CD14-positive monocyte (primary cell): ENCODE measurements at regions not wholly inside any gene's neighbourhood (a gene's known extent, or its start where the extent isn't known, plus 50 kb on each side); places are given as distances from the start of the nearest gene placed in this dataset.

ENCODE experiments used
- DNase-seq, 3 donors: peaks; one replicate each; pipeline ENCODE4 v3.0.0-alpha.2; 2011 to 2022
- H2AFZ ChIP-seq: 2 replicates; pipeline ENCODE4 v1.6.0; 2012; ENCODE audit warnings: mild to moderate bottlenecking, low read depth, low read length, inconsistent platforms; ENCODE audit not compliant: insufficient read depth, poor library complexity, severe bottlenecking
- H3K27ac ChIP-seq, 2 donors: 1 replicate in 1 of 2; 2 replicates in 1 of 2; pipeline ENCODE4 v1.5.1; 2012 to 2013; ENCODE audit warnings: low read length in 2 of 2, control low read depth in 1 of 2, inconsistent platforms in 1 of 2, low read depth in 1 of 2, mild to moderate bottlenecking in 1 of 2
- H3K27me3 ChIP-seq, 2 donors: one replicate each; pipeline versions ENCODE4 v1.6.0 to v1.6.1; 2011 to 2013; ENCODE audit warnings: low read length in 2 of 2; ENCODE audit not compliant: control insufficient read depth in 2 of 2, insufficient read depth in 2 of 2
- H3K36me3 ChIP-seq, 2 donors: replicated peaks in 1 of 2; 1 replicate in 1 of 2; 2 replicates in 1 of 2; pipeline versions ENCODE4 v1.5.1 to v1.6.1; 2012 to 2013; ENCODE audit warnings: low read length in 2 of 2, control low read depth in 1 of 2, inconsistent platforms in 1 of 2, mild to moderate bottlenecking in 1 of 2; ENCODE audit not compliant: insufficient read depth in 2 of 2, control insufficient read depth in 1 of 2
- H3K4me1 ChIP-seq, 2 donors: 1 replicate in 1 of 2; 2 replicates in 1 of 2; pipeline versions ENCODE4 v1.5.1 to v1.6.1; 2012 to 2013; ENCODE audit warnings: low read length in 2 of 2, control low read depth in 1 of 2, inconsistent platforms in 1 of 2, mild to moderate bottlenecking in 1 of 2, moderate library complexity in 1 of 2; ENCODE audit not compliant: insufficient read depth in 2 of 2, control insufficient read depth in 1 of 2
- H3K4me2 ChIP-seq: replicated peaks from 2 replicates; pipeline ENCODE3; 2012; ENCODE audit warnings: low read length, moderate library complexity, mild to moderate bottlenecking; ENCODE audit not compliant: poor library complexity, severe bottlenecking; ENCODE audit errors: extremely low read depth
- H3K4me3 ChIP-seq, 3 experiments: fragments of 200-600 bp in 1 of 3; sonication (generic) in 1 of 3; replicated peaks in 1 of 3; 1 replicate in 2 of 3; 2 replicates in 1 of 3; pipeline ENCODE4 v1.5.1; 2011 to 2013; ENCODE audit warnings: low read length in 3 of 3, mild to moderate bottlenecking in 3 of 3, control low read depth in 2 of 3, low read depth in 2 of 3, inconsistent platforms in 1 of 3, moderate library complexity in 1 of 3
- H3K79me2 ChIP-seq: 2 replicates; pipeline ENCODE4 v1.6.0; 2012; ENCODE audit warnings: mild to moderate bottlenecking, control low read depth, inconsistent platforms, low read length, moderate library complexity; ENCODE audit not compliant: insufficient read depth
- H3K9ac ChIP-seq: 2 replicates; pipeline ENCODE4 v1.6.0; 2017; ENCODE audit warnings: low read length, mild to moderate bottlenecking; ENCODE audit not compliant: insufficient read depth, poor library complexity, severe bottlenecking
- H3K9me3 ChIP-seq, 2 donors: replicated peaks in 1 of 2; 1 replicate in 1 of 2; 2 replicates in 1 of 2; pipeline versions ENCODE4 v1.5.1 to v1.6.1; 2012 to 2013; ENCODE audit warnings: low read length in 2 of 2, control low read depth in 1 of 2; ENCODE audit not compliant: control insufficient read depth in 1 of 2, insufficient read depth in 1 of 2
- H4K20me1 ChIP-seq: 2 replicates; pipeline ENCODE4 v1.6.0; 2012; ENCODE audit warnings: mild to moderate bottlenecking, low read length, control low read depth, moderate library complexity; ENCODE audit not compliant: insufficient read depth
- H3K27ac Mint-ChIP-seq, 7 donors: one replicate each; pipeline ENCODE4 v1.8.0; 2020; ENCODE audit warnings: mild to moderate bottlenecking in 7 of 7, mixed read lengths in 7 of 7, moderate library complexity in 6 of 7, inconsistent platforms in 2 of 7
- H3K27me3 Mint-ChIP-seq, 3 donors: one replicate each; pipeline ENCODE4 v1.8.0; 2021 to 2022; ENCODE audit warnings: low read depth in 3 of 3, mild to moderate bottlenecking in 3 of 3, mixed read lengths in 3 of 3, moderate library complexity in 3 of 3, inconsistent platforms in 1 of 3
- H3K36me3 Mint-ChIP-seq, 2 donors: one replicate each; pipeline ENCODE4 v1.8.0; 2020; ENCODE audit warnings: mixed read lengths in 2 of 2, inconsistent platforms in 1 of 2, mild to moderate bottlenecking in 1 of 2
- H3K4me1 Mint-ChIP-seq: one replicate; pipeline ENCODE4 v1.8.0; 2020; ENCODE audit warnings: mild to moderate bottlenecking, mixed read lengths
- H3K4me3 Mint-ChIP-seq, 2 donors: one replicate each; pipeline ENCODE4 v1.8.0; 2020; ENCODE audit warnings: mild to moderate bottlenecking in 2 of 2, mixed read lengths in 2 of 2, moderate library complexity in 1 of 2
- H3K9me3 Mint-ChIP-seq, 7 donors: one replicate each; pipeline ENCODE4 v1.8.0; 2020 to 2022; ENCODE audit warnings: mixed read lengths in 7 of 7, mild to moderate bottlenecking in 6 of 7, moderate library complexity in 6 of 7, inconsistent platforms in 2 of 7
- WGBS: methylation state at CpG from one replicate; pipeline ENCODE4 v1.1.5; 2013; ENCODE audit warnings: missing lambda C conversion rate; ENCODE audit not compliant: insufficient coverage; 5-methylcytosine and 5-hydroxymethylcytosine counted together
- intact Hi-C, 2 donors: fragments of 100-400 bp; cut with micrococcal nuclease; formaldehyde crosslinking; loops; one replicate each; pipeline versions ENCODE4 v1.15.0 to v1.15.1; 2023
- TF ChIP-seq, protein P1 (sequence below): fragments of 200-600 bp; IDR thresholded peaks from one replicate; pipeline ENCODE4 v1.8.0; 2022; ENCODE audit warnings: antibody characterized with exemption, mild to moderate bottlenecking

- Mint-ChIP-seq H3K27me3 (no peaks in the 10 kb centered on the region), H3K36me3 (no peaks in the 10 kb centered on the region), H3K4me3 (no peak overlapping the region), H3K27ac (no peak overlapping the region), H3K9me3 (peaks cover 0 to 1% (median 0%) of the 10 kb centered on the region in 7 donors), H3K4me1 (no peaks in the 10 kb centered on the region)
- Histone ChIP-seq H3K9me3 (peaks cover 0 to 5% of the 10 kb centered on the region in 2 donors), H3K9ac (no peak overlapping the region), H3K4me1 (no peaks in the 10 kb centered on the region), H3K27ac (no peak overlapping the region), H4K20me1 (no peaks in the 10 kb centered on the region), H2AFZ (no peak overlapping the region), H3K27me3 (no peaks in the 10 kb centered on the region), H3K4me3 (no peak overlapping the region), H3K79me2 (no peaks in the 10 kb centered on the region), H3K4me2 (no peak overlapping the region), H3K36me3 (no peaks in the 10 kb centered on the region)
- no CpG with 5 or more reads among the region's 2 CpGs for WGBS
- TF ChIP-seq, protein P1, sequence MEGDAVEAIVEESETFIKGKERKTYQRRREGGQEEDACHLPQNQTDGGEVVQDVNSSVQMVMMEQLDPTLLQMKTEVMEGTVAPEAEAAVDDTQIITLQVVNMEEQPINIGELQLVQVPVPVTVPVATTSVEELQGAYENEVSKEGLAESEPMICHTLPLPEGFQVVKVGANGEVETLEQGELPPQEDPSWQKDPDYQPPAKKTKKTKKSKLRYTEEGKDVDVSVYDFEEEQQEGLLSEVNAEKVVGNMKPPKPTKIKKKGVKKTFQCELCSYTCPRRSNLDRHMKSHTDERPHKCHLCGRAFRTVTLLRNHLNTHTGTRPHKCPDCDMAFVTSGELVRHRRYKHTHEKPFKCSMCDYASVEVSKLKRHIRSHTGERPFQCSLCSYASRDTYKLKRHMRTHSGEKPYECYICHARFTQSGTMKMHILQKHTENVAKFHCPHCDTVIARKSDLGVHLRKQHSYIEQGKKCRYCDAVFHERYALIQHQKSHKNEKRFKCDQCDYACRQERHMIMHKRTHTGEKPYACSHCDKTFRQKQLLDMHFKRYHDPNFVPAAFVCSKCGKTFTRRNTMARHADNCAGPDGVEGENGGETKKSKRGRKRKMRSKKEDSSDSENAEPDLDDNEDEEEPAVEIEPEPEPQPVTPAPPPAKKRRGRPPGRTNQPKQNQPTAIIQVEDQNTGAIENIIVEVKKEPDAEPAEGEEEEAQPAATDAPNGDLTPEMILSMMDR, result no peak
- intact Hi-C loops, result no loop called here
- no peak for DNase-seq
Observed at GRCh38 chr1:216851073-216851472, 127.8 kb upstream of the ESRRG start.

DNA sequence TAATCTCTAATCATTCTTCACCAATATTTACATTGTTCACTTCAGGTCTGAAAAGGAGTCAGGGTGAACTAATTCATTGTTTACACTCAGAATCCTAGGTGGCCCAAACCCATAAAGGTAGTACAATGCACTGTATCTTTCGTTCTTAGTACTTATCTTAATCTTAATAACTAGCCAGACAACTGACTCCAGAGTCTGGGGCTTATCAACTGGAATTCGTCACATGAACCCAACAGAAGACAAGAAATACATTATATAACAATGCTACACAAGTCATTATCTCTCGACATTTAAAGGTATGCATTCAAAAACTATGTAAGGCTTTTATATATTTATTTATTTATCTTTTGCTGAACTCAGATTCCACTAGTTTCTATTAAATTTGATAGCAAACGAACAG lies 125.9 kb upstream of the ESRRG start:
- no peaks in the 10 kb centered on the region for H3K4me1 Mint-ChIP-seq
- no peak overlapping the region for H3K27ac Mint-ChIP-seq
- peaks cover 0 to 2% (median 0%) of the 10 kb centered on the region in 7 donors for H3K9me3 Mint-ChIP-seq
- no peaks in the 10 kb centered on the region for H4K20me1 ChIP-seq
- no peaks in the 10 kb centered on the region for H3K36me3 ChIP-seq
- intact Hi-C loops, result no loop called here
- H3K4me2 ChIP-seq, result no peak overlapping the region
- H3K4me1 ChIP-seq, result no peaks in the 10 kb centered on the region
- no peaks in the 10 kb centered on the region for H3K27me3 Mint-ChIP-seq
- H3K27ac ChIP-seq, result no peak overlapping the region
- WGBS, result no CpG with 5 or more reads among the region's 4 CpGs
- no peak overlapping the region for H3K4me3 Mint-ChIP-seq
- DNase-seq, result no peak
- no peaks in the 10 kb centered on the region for H3K27me3 ChIP-seq
- TF ChIP-seq, protein P1, result no peak
- no peak overlapping the region for H3K9ac ChIP-seq
- no peaks in the 10 kb centered on the region for H3K79me2 ChIP-seq
- no peak overlapping the region for H3K4me3 ChIP-seq
- no peak overlapping the region for H2AFZ ChIP-seq
- peaks cover 0 to 5% of the 10 kb centered on the region in 2 donors for H3K9me3 ChIP-seq
- H3K36me3 Mint-ChIP-seq, result no peaks in the 10 kb centered on the region
